NK-92 treated with Interleukin-12 subunit alpha and Interleukin-12 subunit beta, amount 100 ng/mL, for 24 hours (cell line): ENCODE measurements at regions not wholly inside any gene's neighbourhood (a gene's known extent, or its start where the extent isn't known, plus 50 kb on each side); places are given as distances from the start of the nearest gene placed in this dataset.
A peak's percentile ranks its signal among the peaks of the same experiment; 100 is the strongest.

Experiments
- DNase-seq: peaks from one replicate; lab custom pipeline; 2025; lab: John Stamatoyannopoulos, UW

- no peak for DNase-seq
Observed at GRCh38 chr1:63122079-63122478, 200.3 kb upstream of the FOXD3 start.

GRCh38 chr1:63124666-63125191, 197.6 kb upstream of the FOXD3 start:
- no peak for DNase-seq

- DNase-seq, result no peak
Observed at GRCh38 chr1:63126104-63126503, 196.3 kb upstream of the FOXD3 start.

- no peak for DNase-seq
Observed at GRCh38 chr1:63127376-63127775, 195.0 kb upstream of the FOXD3 start.

- DNase-seq, result no peak
Observed at GRCh38 chr1:63128556-63128955, 193.8 kb upstream of the FOXD3 start.

GRCh38 chr1:63129184-63129583, 193.2 kb upstream of the FOXD3 start:
- no peak for DNase-seq

- DNase-seq, result no peak
Observed at GRCh38 chr1:63129855-63130254, 192.5 kb upstream of the FOXD3 start.

- no peak for DNase-seq
Observed at GRCh38 chr1:63134501-63135173, 187.7 kb upstream of the FOXD3 start.

- no peak for DNase-seq
Observed at GRCh38 chr1:63135174-63135512, 187.2 kb upstream of the FOXD3 start.

- DNase-seq, result no peak
Observed at GRCh38 chr1:63135801-63136200, 186.6 kb upstream of the FOXD3 start.

GRCh38 chr1:63142001-63142400, 180.4 kb upstream of the FOXD3 start:
- no peak for DNase-seq

- DNase-seq, result no peak
Observed at GRCh38 chr1:63143482-63143881, 178.9 kb upstream of the FOXD3 start.

GRCh38 chr1:63147783-63148182, 174.6 kb upstream of the FOXD3 start:
- DNase-seq, result no peak

- DNase-seq, result peak; percentile 1
Observed at GRCh38 chr1:63148825-63149645, 173.3 kb upstream of the FOXD3 start.

- DNase-seq, result no peak
Observed at GRCh38 chr1:63152572-63152971, 169.8 kb upstream of the FOXD3 start.

- no peak for DNase-seq
Observed at GRCh38 chr1:63155437-63155836, 166.9 kb upstream of the FOXD3 start.

GRCh38 chr1:63157085-63157484, 165.3 kb upstream of the FOXD3 start:
- DNase-seq, result no peak

- no peak for DNase-seq
Observed at GRCh38 chr1:63169057-63169456, 153.3 kb upstream of the FOXD3 start.

GRCh38 chr1:63173161-63173560, 149.2 kb upstream of the FOXD3 start:
- DNase-seq, result no peak

GRCh38 chr1:63189677-63190076, 132.7 kb upstream of the FOXD3 start:
- DNase-seq, result no peak

- DNase-seq, result no peak
Observed at GRCh38 chr1:63190171-63190570, 132.2 kb upstream of the FOXD3 start.

GRCh38 chr1:63198871-63199394, 123.4 kb upstream of the FOXD3 start:
- no peak for DNase-seq

- DNase-seq, result no peak
Observed at GRCh38 chr1:63199706-63200335, 122.5 kb upstream of the FOXD3 start.
